Mammary epithelial cell (primary cell): ENCODE measurements at regions not wholly inside any gene's neighbourhood (a gene's known extent, or its start where the extent isn't known, plus 50 kb on each side); places are given as distances from the start of the nearest gene placed in this dataset.

Experiments
- EZH2 ChIP-seq: IDR thresholded peaks from 2 replicates; pipeline ENCODE4 v1.6.1; 2012; ENCODE audit warnings: low read length, inconsistent platforms, borderline replicate concordance
- TF ChIP-seq, protein P1 (sequence below), 2 donors: IDR thresholded peaks in 1 of 2; conservative IDR thresholded peaks in 1 of 2; 2 replicates each; pipeline ENCODE4 v1.5.1; 2011 to 2012; ENCODE audit warnings: inconsistent platforms in 2 of 2, low read length in 2 of 2, mild to moderate bottlenecking in 2 of 2, control low read depth in 1 of 2, low read depth in 1 of 2; ENCODE audit not compliant: insufficient read depth in 1 of 2; ENCODE audit errors: extremely low read depth in 1 of 2

DNA sequence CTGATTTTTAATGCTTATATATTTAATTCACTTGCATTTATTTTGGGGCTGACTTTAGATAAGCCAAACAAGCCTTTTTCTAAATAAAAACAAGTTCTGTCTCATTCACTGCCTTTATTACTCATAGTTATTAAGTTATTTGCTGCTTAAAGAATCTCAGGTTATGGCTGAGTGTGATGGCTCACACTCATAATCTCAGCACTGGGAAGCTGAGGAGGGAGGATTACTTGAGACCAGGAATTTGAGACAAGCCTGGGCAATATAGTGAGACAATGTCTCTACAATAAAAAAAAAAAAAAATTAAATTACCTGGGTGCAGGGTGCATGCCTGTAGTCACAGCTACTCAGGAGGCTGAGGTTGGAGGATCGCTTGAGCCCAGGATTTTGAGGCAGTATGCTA lies 85.0 kb upstream of the MAN2A1 start:
- TF ChIP-seq EZH2: no peak
- TF ChIP-seq, protein P1, sequence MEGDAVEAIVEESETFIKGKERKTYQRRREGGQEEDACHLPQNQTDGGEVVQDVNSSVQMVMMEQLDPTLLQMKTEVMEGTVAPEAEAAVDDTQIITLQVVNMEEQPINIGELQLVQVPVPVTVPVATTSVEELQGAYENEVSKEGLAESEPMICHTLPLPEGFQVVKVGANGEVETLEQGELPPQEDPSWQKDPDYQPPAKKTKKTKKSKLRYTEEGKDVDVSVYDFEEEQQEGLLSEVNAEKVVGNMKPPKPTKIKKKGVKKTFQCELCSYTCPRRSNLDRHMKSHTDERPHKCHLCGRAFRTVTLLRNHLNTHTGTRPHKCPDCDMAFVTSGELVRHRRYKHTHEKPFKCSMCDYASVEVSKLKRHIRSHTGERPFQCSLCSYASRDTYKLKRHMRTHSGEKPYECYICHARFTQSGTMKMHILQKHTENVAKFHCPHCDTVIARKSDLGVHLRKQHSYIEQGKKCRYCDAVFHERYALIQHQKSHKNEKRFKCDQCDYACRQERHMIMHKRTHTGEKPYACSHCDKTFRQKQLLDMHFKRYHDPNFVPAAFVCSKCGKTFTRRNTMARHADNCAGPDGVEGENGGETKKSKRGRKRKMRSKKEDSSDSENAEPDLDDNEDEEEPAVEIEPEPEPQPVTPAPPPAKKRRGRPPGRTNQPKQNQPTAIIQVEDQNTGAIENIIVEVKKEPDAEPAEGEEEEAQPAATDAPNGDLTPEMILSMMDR (conservative IDR thresholded peaks at IDR 0.05 in 1 of 2, IDR thresholded peaks at IDR 0.05 in 1 of 2; ENCODE audit: extremely low read depth in 1 of 2, insufficient read depth in 1 of 2, low read depth in 1 of 2, low read length in 2 of 2): no peak
